Fibroblast of the aortic adventitia (primary cell): ENCODE measurements at regions not wholly inside any gene's neighbourhood (a gene's known extent, or its start where the extent isn't known, plus 50 kb on each side); places are given as distances from the start of the nearest gene placed in this dataset.
A peak's percentile ranks its signal among the peaks of the same experiment; 100 is the strongest.

Source experiments
- DNase-seq: peaks from one replicate; pipeline ENCODE4 v3.0.0-alpha.2; 2010; ENCODE audit warnings: low read depth
- H3K4me3 ChIP-seq: 2 replicates; pipeline ENCODE4 v1.5.1; 2011; ENCODE audit warnings: low read depth, mild to moderate bottlenecking, control low read depth, low read length, moderate library complexity
- TF ChIP-seq, protein P1 (sequence below): IDR thresholded peaks from 2 replicates; pipeline ENCODE4 v1.5.1; 2011; ENCODE audit warnings: mild to moderate bottlenecking, low read length, control low read depth, inconsistent platforms; ENCODE audit not compliant: insufficient read depth

DNA sequence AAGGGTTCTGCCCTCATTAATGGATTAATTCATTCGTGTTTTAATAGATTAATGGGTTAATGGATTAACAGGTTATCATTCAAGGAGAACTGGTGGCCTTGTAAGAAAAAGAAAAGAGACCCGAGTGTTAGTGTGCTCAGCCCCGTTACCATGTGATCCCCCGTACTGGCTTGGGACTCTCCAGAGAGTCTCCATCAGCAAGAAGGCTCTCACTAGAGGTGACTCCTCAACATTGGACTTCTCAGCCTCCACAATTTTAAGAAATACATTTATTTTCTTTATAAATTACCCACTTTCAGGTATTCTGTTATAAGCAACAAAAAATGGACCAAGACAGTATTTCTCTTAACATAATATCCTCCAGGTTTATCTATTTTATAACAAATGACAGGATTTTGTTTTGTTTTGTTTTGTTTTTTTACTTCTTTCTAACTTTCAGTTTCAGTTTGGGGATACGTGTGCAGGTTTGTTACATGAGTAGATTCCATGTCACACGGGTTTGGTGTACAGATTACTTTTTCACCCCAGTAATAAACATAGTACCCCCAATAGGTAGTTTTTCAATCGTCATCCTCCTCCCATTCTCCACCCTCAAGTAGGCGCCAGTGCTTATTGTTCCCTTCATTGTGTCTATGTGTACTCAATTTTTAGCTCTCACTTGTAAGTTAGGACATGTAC, 456.1 kb downstream of the DNAH5 start:
- H3K4me3 ChIP-seq, result no peak overlapping the region
- TF ChIP-seq, protein P1, sequence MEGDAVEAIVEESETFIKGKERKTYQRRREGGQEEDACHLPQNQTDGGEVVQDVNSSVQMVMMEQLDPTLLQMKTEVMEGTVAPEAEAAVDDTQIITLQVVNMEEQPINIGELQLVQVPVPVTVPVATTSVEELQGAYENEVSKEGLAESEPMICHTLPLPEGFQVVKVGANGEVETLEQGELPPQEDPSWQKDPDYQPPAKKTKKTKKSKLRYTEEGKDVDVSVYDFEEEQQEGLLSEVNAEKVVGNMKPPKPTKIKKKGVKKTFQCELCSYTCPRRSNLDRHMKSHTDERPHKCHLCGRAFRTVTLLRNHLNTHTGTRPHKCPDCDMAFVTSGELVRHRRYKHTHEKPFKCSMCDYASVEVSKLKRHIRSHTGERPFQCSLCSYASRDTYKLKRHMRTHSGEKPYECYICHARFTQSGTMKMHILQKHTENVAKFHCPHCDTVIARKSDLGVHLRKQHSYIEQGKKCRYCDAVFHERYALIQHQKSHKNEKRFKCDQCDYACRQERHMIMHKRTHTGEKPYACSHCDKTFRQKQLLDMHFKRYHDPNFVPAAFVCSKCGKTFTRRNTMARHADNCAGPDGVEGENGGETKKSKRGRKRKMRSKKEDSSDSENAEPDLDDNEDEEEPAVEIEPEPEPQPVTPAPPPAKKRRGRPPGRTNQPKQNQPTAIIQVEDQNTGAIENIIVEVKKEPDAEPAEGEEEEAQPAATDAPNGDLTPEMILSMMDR, result no peak
- no peak for DNase-seq

DNA sequence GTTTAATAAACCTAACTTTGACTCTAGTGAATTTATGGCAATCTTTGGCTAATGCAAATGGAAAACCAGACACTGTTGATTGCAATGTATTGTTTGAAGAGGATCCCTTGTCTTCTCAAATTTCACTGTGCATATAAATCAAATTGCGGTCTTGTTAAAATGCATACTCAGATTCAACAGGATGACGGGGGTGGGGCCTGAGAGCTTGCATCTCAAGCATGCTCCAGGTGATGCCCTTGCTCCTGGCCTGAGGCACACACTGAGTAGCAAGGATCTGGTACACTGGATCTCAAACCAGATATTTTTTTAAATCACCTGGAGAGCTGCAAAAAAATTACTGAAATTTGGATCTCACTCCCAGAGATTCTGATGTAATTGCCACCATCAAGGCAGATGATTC, 463.7 kb downstream of the DNAH5 start:
- DNase-seq, result no peak
- TF ChIP-seq, protein P1, result no peak
- no peak overlapping the region for H3K4me3 ChIP-seq

DNA sequence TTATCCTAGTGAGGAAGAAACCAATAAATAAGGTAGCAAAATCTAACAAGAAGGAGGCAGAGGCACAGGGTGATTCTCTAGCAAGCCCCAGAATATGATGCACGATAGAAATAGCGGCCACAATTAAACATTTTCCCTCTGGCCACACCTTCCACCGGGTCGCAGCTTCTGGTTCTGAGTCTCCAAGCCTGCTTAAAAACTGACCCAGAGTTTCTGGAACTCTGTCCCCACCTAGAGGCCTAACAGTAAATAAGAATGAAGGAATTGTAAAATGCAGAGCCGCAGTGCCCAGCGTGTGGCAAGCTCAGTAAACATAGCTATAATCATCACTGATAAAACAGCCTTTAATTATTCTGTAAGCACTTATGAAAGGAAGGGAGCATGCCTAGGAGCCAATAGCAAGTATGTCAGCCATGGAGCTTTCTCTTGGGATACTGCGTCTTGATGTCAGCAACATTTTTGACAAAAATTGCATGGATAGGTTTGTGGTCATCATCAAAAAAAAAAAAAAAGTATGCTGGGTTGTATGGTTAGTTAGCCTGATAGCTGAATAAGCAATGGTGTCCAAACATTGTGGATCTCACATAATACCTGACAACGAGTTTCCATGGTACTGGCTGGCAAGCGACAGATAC, 465.5 kb downstream of the DNAH5 start:
- peak; percentile 62 for DNase-seq
- H3K4me3 ChIP-seq, result no peak overlapping the region
- TF ChIP-seq, protein P1, result peak; percentile 64

DNA sequence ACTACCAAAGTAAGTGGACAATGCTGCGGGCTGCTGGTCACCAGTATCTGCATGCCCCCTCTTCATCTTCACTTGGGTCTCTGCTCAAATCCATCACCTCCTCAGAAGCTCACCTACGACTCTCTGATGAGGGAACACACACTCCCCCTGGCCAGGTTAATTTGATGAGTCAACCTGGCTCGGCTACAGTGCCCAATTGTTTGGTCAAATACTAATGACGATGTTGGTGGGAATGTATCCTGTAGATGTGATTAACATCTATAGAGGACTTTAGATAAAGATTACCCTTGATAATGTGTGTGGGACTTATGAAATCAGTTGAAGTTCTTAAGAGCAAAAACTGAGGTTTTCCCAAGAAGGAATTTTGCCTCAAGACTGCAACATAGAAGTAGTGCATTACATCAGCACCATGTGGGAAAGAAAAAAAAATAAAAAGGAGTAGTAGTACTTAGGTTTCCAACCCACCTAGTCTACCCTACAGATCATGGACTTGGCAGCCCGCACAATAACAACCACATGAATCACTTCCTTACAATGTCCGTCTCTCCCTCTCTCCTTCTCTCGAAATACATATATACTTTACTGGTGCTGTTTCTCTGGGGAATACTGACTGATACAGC, 467.3 kb downstream of the DNAH5 start:
- DNase-seq, result peak; percentile 77
- H3K4me3 ChIP-seq, result no peak overlapping the region
- TF ChIP-seq, protein P1, result no peak

DNA sequence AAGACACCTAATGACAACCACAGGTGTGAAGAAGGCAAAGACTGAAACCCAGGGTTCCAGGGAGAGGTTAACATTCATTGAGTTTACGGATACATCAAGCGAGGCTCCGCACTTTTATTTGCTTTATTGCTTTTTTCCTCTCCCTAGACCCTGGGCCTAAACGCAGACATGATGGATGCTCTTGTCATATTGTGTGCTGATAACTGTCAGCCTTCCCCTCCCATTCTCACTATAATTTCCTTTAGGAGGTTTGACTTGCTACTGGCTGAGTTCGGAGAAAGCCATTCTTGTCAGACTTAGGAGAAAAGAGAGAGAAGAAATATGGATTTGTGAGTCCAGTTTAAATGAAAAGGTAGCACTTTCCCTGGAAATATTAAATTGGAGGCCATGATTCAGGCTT, 471.6 kb downstream of the DNAH5 start:
- TF ChIP-seq, protein P1, result no peak
- DNase-seq, result no peak
- H3K4me3 ChIP-seq, result no peak overlapping the region

DNA sequence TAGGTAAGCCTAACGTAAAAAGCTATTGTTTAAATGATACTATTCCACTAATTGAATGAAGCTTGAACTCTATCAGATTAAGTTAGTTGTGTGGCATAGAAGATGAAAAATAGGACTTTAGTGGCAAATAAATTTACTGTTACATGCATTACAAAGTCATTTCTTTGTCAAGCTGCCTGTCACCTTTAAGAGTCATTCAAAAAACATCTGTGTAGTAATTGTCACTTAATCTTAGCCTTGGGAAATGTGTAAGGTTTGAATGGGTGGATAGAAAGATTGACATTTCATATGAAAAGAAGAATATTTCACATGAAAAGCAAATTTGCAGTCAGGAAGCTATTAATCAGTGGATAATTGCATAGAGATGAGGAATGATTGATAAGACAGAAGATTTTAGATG, 473.5 kb downstream of the DNAH5 start:
- TF ChIP-seq, protein P1, result no peak
- H3K4me3 ChIP-seq, result no peak overlapping the region
- DNase-seq, result no peak
